WERI-Rb-1 (cell line): ENCODE measurements at regions not wholly inside any gene's neighbourhood (a gene's known extent, or its start where the extent isn't known, plus 50 kb on each side); places are given as distances from the start of the nearest gene placed in this dataset.

ENCODE experiments used
- DNase-seq: peaks from one replicate; pipeline ENCODE4 v3.0.0-alpha.2; 2020
- H3K27ac ChIP-seq: fragments of 250-450 bp; sonication (Bioruptor Pico); 2 replicates; pipeline ENCODE4 v1.5.1; 2020; ENCODE audit warnings: mild to moderate bottlenecking, moderate library complexity
- H3K27me3 ChIP-seq: fragments of 250-450 bp; sonication (Bioruptor Pico); 2 replicates; pipeline ENCODE4 v1.5.1; 2021; ENCODE audit warnings: mild to moderate bottlenecking, low read depth, moderate library complexity; ENCODE audit not compliant: insufficient read depth, severe bottlenecking
- H3K36me3 ChIP-seq: fragments of 250-450 bp; sonication (Bioruptor Pico); 2 replicates; pipeline ENCODE4 v1.5.1; 2020; ENCODE audit warnings: mild to moderate bottlenecking, moderate library complexity
- H3K4me3 ChIP-seq: 2 replicates; pipeline ENCODE4 v1.5.1; 2011; ENCODE audit warnings: low read depth, mild to moderate bottlenecking, control low read depth, low read length
- H3K9me3 ChIP-seq: fragments of 250-450 bp; sonication (Bioruptor Pico); 2 replicates; pipeline ENCODE4 v1.5.1; 2021; ENCODE audit warnings: mild to moderate bottlenecking, moderate library complexity; ENCODE audit not compliant: severe bottlenecking
- CTCF ChIP-seq: IDR thresholded peaks from 2 replicates; pipeline ENCODE4 v1.5.1; 2011; ENCODE audit warnings: low read depth, mild to moderate bottlenecking, control low read depth, inconsistent platforms, low read length

- Histone ChIP-seq H3K4me3 (no peak overlapping the region), H3K36me3 (no peaks in the 10 kb centered on the region), H3K9me3 (no peaks in the 10 kb centered on the region), H3K27me3 (no peaks in the 10 kb centered on the region), H3K27ac (no peak overlapping the region)
- DNase-seq: no peak
- no peak for TF ChIP-seq CTCF
Observed at GRCh38 chr3:70421506-70421905, 109.1 kb upstream of the MDFIC2 start.

GRCh38 chr3:70409018-70409417 lies 96.6 kb upstream of the MDFIC2 start:
- Histone ChIP-seq H3K4me3 (no peak overlapping the region), H3K27ac (no peak overlapping the region), H3K36me3 (no peaks in the 10 kb centered on the region), H3K27me3 (no peaks in the 10 kb centered on the region), H3K9me3 (no peaks in the 10 kb centered on the region)
- TF ChIP-seq CTCF: no peak
- DNase-seq: no peak

DNA sequence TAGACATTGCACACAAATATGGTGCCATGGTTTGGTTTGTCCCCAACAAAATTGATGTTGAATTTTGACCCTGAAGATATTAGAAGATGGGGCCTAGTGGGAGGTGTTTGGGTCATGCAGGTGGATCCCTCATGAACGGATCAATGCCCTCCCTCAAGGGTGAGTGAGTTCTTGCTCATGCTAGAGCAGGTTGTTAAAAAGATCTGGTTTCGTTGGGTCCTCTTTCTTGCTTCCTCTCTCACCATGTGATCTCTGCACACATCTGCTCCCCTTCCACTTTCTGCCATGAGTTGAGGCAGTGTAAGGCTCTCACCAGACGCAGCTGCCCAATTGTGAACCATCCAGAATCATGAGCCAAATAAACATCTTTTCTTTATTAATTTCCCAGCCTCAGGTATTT lies 87.8 kb upstream of the MDFIC2 start:
- Histone ChIP-seq H3K27ac (no peak overlapping the region), H3K36me3 (no peaks in the 10 kb centered on the region), H3K4me3 (no peak overlapping the region), H3K27me3 (no peaks in the 10 kb centered on the region), H3K9me3 (no peaks in the 10 kb centered on the region)
- no peak for TF ChIP-seq CTCF
- no peak for DNase-seq

- Histone ChIP-seq H3K4me3 (no peak overlapping the region), H3K27me3 (no peaks in the 10 kb centered on the region), H3K27ac (no peak overlapping the region), H3K36me3 (no peaks in the 10 kb centered on the region), H3K9me3 (no peaks in the 10 kb centered on the region)
- DNase-seq: no peak
- TF ChIP-seq CTCF: no peak
Observed at GRCh38 chr3:70393881-70394612, 81.6 kb upstream of the MDFIC2 start.

- Histone ChIP-seq H3K27me3 (no peaks in the 10 kb centered on the region), H3K27ac (no peak overlapping the region), H3K4me3 (no peak overlapping the region), H3K36me3 (no peaks in the 10 kb centered on the region), H3K9me3 (no peaks in the 10 kb centered on the region)
- peak; percentile 15; the same call in 1 of the 2 replicates for TF ChIP-seq CTCF
- no peak for DNase-seq
Observed at GRCh38 chr3:70392227-70392626, 79.8 kb upstream of the MDFIC2 start.

DNA sequence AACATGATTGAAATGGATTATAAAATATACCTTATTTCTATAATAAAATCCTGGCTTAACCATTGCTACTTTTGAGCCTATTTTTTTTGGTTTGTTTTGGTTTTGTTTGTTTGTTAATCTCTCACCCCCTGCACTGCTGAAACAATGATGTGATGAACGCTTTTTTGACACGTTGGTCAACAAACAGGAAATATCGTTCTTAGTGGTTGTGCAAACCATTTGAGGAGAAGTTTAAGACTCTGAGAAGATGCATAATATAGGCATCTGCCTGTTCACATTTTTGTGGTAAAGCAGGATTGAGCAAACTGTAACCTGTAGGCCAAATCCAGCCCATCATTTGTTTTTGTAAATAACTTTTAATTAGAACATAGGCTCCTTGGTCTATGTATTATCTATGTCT lies 75.5 kb upstream of the MDFIC2 start:
- no peak for DNase-seq
- no peak for TF ChIP-seq CTCF
- H3K9me3 ChIP-seq: no peaks in the 10 kb centered on the region
- H3K27ac ChIP-seq: no peak overlapping the region
- H3K27me3 ChIP-seq: no peaks in the 10 kb centered on the region
- no peak overlapping the region for H3K4me3 ChIP-seq
- no peaks in the 10 kb centered on the region for H3K36me3 ChIP-seq
